DOHH2 (cell line): ENCODE measurements at regions not wholly inside any gene's neighbourhood (a gene's known extent, or its start where the extent isn't known, plus 50 kb on each side); places are given as distances from the start of the nearest gene placed in this dataset.

Experiments
- EZH2phosphoT487 ChIP-seq: fragments of 200-600 bp; sonication (generic); IDR thresholded peaks from 2 replicates; pipeline ENCODE4 v1.6.1; 2017; ENCODE audit warnings: borderline replicate concordance, mild to moderate bottlenecking, antibody characterized with exemption, low read length, moderate library complexity, mixed read lengths
- TF ChIP-seq, protein P1 (sequence below): fragments of 200-600 bp; sonication (generic); IDR thresholded peaks from one replicate; pipeline ENCODE4 v1.5.1; 2014; ENCODE audit warnings: antibody characterized with exemption, mild to moderate bottlenecking, low read depth, low read length; ENCODE audit not compliant: poor library complexity, severe bottlenecking

DNA sequence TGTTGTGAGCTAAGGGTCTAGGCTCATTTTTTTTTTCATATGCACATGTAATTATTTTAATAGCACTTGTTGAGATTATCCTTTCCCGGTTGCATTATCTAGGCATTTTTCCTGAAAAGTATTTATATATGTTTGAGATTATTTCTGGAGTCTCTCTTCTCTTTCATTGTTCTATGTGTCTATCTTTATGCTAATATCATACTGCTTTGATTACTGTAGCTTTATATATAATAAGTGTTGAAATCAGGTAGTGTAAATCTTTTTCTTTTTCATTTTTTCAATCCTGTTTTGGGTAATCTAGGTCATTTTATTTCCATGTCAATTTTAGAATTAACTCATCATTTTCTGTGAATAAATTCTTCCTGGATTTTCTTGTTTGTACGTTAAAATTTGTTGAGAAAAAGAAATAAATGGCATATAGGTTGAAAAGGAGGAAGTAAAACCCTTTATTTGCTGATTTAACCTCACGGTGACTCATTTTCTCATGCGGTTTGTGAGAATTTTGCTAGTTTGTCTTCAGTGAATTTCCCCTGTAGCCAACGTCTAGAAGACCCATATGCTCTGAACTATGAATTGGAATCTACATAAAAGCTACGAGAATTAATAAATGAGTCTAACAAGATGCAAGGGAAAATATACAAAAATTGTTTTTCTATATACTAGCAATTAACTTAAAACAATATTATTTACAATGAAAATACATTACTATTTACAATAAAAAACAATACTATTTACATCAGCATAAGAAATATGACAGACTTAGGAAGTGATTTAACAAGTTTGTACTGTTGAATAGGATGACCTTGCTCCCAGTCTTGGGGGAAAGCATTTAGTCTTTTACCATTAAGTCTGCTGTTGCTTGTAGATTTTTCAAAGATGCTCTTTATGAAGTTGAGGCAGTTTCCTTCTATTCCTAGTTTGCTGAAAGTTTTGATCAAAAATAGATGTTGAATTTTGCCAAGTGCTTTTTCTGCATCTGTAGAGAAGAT, 105.0 kb downstream of the SNAPC1 start:
- no peak for TF ChIP-seq EZH2phosphoT487
- TF ChIP-seq, protein P1, sequence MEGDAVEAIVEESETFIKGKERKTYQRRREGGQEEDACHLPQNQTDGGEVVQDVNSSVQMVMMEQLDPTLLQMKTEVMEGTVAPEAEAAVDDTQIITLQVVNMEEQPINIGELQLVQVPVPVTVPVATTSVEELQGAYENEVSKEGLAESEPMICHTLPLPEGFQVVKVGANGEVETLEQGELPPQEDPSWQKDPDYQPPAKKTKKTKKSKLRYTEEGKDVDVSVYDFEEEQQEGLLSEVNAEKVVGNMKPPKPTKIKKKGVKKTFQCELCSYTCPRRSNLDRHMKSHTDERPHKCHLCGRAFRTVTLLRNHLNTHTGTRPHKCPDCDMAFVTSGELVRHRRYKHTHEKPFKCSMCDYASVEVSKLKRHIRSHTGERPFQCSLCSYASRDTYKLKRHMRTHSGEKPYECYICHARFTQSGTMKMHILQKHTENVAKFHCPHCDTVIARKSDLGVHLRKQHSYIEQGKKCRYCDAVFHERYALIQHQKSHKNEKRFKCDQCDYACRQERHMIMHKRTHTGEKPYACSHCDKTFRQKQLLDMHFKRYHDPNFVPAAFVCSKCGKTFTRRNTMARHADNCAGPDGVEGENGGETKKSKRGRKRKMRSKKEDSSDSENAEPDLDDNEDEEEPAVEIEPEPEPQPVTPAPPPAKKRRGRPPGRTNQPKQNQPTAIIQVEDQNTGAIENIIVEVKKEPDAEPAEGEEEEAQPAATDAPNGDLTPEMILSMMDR, result no peak
